GM11168 (cell line): ENCODE measurements at regions not wholly inside any gene's neighbourhood (a gene's known extent, or its start where the extent isn't known, plus 50 kb on each side); places are given as distances from the start of the nearest gene placed in this dataset.

ENCODE experiments used
- in situ Hi-C: fragments of 300-500 bp; cut with MboI; formaldehyde crosslinking; loops from one replicate; pipeline ENCODE4 v1.12.0; 2022; ENCODE audit warnings: low sequenced_read_pairs; ENCODE audit not compliant: unreplicated experiment

DNA sequence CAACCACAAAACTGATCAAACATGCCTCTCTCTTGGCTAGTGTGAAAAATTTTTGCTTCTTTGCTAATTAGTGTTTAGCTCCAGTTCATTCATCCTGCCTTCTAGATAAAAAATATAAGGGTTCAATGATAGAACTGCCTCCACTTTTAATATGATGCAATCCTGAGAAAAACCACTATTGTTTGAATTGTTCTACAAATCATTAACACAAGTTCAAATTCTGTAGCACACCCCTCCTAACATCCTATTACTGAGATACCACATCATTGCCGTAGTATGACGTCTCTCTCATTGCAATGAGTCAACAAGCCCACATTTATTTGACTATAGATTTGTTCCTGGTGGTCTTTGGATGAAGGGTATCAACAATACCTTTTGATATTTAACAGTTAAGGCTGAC, 365.8 kb upstream of the OPRM1 start:
- in situ Hi-C loops: no loop called here

DNA sequence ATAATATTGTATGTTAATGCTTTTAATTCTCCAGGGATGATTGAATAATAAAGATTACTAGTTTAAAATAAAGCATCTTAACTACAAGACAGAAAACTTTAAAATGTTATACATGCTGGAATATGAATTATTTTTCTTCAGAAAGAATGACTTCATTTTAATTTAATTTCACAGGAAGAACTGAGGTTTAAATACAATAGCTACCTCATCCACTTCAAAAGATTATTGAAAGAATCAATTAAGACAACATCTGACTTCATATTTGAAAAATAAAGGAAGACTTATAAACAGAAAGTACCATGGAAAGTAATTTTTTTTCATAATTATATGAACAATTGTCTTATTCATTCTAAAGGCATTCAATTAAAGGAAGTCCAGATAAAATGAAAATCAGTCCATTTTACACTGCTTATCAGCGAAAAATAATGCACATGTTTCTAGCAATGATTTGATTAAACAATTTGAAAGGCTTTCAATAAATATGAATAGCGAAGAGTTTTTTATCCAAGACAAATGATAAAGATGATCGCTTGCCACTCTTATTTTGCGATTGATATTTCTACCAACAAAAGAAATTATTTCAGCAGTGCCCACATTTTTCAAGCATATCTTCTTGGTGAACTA, 368.5 kb upstream of the OPRM1 start:
- in situ Hi-C loops: no loop called here

DNA sequence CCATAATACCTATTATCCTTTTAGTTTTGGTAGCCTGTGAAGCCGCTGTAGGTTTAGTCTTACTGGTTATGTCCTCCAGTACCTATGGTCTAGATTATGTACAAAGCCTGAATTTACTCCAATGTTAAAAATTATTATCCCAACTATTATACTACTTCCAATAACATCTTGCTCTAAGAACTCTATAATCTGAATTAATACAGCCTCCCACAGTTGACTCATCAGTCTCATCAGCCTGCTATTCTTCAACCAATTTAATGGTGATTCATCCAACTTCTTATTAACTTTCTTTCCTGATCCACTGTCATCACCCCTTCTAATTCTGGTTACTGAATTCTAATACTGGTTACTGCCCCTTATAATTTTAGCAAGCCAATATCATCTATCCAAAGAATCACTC, 370.3 kb upstream of the OPRM1 start:
- in situ Hi-C loops: no loop called here

DNA sequence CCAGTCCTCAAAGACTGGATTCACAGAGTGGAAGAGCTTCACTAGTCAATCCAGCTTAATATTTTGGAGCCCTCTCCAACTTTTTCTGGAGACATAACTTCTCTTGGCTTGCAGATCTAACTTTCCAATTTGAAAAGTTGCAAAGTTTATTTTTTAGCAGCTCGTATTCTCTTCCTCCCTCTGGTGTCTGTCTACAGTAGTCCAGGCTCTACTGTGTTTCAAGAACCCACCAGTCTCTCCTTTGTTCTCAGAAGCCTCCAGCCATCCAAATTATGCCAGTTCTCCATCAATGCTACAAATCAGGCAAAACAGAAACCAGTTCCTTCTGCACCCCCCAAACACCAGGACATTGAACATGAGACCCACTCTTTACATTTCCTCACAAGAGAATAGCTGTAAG, 376.1 kb upstream of the OPRM1 start:
- in situ Hi-C loops: no loop called here

DNA sequence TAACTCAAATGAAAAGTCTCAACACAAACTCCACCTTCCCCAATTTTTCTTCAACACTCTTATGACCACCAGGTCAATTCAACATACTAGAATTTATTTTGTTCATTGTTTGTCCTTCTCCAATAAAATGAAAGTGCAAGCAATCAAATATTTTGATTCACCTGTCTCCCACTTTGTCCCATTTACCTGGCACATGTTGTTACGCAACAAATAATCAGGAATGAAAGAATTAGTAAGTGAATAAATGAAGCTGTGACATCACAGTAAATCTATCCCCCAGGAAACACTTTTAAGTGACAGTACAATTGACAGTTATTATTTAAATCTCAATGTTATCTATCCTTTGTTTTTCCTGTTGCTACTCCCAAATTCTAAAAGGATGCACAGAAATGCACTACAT, 393.7 kb upstream of the OPRM1 start:
- in situ Hi-C loops: no loop called here

DNA sequence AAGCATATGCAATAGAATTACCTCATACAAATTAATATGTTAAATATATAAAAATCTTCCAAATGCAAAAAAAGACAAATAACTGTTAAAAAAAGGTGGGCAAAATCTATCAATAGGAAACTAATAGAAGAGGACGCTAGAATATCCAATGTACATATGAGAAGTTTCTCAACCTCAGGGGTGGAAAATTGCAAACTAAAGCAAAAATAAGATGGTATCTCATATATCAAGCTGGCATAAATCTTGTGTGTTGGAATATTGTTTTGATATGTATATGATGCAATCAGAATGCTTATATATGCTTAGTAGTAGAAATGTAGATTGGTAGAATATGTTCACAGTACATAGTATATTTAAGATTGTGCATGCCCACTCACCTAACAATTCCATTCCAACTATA, 395.0 kb upstream of the OPRM1 start:
- in situ Hi-C loops: no loop called here

DNA sequence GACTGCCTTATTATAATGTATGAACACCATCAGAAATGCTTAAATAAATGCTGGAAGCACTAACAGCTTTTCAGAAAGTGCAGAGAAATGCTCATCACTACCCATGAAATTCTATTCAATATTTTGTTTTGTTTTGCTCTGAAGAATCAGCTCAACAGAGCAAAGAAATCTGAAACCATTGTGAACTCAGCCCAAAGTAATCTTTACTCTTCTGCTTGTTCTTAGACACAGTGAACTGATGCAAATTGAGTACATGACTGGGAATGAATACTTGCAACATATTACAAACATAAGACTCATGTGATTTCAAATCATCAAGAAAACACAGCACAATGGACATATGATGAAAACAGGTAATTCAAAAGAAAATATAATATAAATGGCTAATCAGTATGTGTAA, 404.6 kb upstream of the OPRM1 start:
- in situ Hi-C loops: no loop called here

DNA sequence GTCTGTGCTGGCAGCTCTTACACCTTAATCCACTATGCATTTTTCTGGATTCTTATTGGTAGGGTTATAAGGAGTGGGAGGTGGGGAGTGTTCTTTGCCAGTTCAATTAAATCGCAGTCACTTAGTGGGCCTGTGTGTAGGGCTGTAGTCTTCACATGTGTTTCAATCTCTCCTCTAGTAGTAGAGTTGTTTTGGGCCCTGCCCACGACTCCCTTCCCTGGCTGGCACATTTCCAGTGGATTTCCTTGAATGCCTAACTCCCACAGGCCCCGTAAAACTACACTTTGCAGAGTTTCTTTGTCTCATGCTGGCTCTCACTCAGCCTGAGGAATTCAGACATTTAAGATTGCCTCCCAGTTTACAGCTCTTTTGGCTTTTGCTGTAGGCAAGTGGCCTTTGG, 414.0 kb upstream of the OPRM1 start:
- in situ Hi-C loops: no loop called here

DNA sequence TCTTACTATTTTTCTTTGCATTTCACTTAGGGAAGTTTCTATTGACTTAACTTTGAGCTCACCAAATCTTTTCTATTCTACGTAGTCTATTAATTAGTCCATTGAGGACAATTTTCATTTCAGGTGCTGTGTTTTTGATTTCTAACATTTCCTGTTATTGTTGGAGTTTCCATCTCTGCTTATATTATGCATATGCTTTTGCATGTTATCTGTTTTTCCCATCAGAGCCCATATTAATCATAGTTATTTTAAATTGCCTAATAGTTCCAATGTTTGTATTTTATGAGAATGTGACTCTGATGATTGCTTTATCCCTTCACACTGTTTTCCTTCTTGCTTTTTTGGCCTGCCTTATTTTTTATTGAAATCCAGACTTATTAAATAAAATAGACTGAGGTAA, 414.5 kb upstream of the OPRM1 start:
- in situ Hi-C loops: no loop called here

DNA sequence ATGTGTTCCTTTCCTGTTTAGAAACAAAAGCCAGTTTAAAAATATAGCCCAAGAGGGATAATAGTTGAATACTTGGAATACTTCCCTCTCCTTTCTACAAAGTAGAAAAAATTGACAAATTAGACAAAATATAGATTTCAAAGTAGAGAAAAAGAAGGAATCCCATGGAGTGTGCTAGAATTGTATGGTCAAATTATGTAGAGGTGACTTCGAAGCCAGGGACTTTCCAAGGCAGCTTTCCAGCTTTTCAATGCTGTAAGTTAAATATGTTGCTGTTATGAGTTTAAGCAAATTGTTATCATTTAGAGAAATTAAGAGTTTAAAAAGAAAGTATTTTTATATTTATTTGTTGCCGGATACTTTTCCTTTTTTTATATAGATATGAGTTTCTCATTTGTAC, 415.5 kb upstream of the OPRM1 start:
- in situ Hi-C loops: no loop called here

DNA sequence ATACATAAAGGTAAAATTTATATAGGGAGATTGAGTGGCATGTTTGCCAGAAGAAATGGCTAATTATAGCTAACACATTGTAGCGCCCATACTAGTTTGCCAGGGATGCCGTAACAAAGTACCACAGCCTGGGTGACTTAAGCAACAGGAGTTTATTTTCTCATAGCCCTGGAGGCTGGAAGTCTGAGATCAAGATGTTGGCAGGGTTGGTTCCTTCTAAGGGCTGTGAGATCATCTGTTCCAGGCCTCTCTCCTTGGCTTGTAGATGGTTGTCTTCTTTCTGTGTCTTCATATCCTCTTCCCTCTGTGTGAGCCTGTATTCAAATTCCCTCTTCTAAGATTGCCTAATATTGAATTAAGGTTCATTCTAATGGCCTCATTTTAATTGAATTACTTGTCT, 417.5 kb upstream of the OPRM1 start:
- in situ Hi-C loops: no loop called here

DNA sequence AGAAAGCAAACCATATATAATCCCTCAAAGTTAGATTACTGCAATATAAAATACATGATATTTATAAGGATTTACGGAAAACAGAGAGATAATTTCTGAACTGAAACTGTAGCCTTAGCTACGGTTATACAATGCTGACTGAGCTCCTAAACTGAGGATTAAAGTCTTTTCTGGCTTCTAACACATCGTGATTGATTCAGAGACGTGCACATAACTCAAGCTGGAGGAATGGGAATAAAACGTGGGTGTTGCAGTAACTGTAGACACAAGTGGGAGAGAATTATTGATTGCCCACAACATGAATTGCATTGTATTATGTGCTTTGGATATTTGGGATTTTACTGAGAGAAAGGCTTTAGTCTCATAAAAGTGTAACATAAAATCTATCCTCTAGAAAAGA, 418.0 kb upstream of the OPRM1 start:
- in situ Hi-C loops: no loop called here

DNA sequence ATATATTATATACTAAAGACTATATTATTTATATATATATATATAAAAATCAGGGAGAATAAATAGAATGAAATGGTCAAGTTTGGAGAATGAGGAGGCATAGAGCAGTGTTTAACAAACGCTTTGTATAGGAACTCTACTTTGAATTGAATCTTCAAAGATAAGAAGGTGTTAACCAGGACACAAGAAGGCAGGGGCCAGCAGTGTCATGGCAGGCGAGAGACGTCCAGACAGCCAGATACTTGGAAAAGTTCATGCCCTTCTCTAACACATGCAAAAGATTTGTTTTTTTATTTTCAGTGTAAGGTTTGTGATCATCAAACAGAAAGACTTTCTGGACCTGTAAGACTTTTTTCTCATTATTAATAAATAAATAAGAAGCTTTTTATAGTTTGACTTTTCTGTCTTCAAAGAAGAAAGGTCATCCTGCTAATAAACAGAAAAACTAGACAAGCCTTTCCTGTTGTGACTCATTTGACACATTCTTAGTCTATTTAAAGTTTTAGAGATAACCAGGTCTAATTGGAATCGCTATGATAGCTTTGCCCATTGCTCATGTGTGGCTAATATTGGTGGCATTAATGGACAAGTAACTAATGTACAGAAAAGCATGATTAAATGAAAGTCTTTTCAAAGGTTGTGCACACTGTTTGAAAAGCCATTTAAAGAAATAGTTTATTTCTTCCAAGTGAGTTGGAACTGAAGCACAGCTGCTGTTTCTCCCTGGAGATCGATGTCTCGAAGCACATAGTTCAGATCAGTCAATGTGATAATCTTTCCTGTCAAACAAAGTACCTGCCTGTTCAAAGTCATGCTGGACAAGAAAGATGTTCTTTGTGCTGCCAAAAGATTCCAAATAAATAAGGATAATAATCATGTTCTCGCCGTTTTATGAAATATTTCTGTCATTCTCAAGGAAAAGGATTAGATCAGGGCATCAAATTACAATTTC, 420.4 kb upstream of the OPRM1 start:
- in situ Hi-C loops: no loop called here

DNA sequence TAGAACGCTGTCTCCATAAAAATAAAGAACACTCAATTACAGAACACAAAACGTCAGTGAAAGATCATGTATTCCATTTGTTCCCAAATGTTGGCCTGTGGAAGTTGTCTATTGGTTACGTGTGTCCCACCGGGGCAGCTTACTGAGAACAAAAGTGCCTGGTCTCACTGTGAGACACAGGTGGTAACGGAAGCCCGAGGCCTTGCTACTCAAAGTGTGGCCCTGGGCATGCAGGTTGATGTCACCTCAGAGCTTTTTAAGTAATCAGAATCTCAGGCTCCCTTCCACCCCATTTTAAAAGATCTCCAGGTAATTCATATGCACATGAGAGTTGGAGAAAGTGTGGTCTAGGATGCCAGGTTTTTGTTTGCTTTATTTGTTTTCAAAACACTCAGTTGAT, 422.5 kb upstream of the OPRM1 start:
- in situ Hi-C loops: no loop called here

DNA sequence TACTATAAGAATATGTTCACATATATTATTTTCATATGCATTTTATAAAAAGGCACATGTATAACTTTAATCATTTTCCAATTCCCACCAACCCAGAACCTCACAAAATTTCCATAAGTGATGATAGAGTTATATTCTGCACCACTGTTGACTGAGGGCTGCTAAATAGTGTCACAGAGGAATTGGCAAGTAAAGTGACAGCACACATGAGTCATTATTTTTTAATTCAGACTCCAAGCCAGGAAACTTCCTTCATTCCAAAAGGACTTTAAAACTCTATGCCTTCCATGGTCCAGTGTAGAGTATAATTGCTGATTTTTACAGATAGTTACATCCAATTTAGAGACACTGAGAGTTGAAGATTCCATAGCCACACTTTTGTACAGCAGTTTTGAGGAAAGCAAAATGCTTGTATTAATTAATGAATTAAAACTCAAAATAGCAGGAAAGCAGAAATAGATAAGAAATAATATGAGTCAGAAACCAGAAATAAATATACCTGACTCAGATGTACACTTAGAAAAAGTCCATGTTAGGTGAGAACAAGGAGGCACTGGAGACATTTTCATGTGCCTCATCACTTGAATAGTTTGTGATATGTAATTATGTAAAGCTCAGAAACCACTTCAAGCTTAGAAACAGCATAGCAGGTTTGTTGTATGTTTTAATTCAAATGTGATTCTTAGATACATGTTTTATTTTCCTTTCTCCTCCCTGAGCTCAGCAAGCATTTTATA, 425.2 kb upstream of the OPRM1 start:
- in situ Hi-C loops: no loop called here

DNA sequence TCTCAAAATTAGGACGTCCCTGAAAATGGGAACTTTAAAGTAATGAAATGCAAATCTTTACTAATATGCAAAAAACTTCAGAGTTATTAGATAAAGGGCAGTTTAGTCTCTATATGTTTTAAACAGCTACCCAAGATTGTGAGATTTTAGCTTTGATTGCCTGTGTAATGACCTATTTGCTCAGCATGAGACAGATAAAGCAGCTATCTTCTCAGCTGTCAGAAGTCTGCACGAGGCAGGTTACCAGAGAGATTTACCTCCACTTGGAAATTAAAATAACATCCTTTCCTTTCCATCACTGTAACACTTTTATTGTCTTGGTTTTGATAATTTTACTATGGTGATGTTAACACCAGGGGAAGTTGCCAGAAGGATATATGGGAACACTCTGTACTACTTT, 436.6 kb upstream of the OPRM1 start:
- in situ Hi-C loops: no loop called here

DNA sequence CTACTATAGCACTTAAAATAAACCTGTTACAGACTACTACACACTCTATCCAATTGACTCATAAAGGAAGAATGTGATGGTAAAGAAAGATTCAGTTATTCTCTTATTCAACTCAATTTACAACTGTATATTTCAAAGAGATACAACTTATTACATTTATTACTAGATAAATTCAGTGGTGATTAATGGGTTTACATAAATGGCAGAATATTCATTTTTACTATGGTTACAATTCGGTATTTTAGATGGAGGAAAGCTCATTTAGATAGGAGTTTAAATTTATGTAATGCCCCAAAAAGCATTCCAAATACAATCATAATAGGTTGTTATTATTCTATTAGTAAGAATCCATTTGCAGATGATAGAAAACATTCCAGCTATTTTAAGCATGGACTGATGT, 439.1 kb upstream of the OPRM1 start:
- in situ Hi-C loops: no loop called here

DNA sequence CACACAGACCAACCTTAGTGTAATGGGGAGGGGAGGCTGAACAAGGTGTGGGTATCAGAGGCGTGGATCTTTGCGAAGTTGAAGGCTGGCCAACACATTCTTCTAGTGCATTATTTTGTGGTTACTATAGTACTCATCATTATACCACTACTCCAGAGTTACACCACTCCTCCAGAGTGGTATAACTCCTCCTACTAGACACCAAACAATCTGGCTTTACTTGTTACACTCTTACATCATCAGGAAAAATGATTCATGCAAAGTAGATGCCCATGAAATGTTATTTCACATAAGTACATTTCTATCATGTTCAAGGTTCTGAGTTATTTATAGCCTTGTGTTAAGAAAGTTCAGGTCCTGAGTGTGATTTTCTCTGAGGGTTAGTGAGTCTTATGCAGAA, 443.1 kb upstream of the OPRM1 start:
- in situ Hi-C loops: no loop called here

DNA sequence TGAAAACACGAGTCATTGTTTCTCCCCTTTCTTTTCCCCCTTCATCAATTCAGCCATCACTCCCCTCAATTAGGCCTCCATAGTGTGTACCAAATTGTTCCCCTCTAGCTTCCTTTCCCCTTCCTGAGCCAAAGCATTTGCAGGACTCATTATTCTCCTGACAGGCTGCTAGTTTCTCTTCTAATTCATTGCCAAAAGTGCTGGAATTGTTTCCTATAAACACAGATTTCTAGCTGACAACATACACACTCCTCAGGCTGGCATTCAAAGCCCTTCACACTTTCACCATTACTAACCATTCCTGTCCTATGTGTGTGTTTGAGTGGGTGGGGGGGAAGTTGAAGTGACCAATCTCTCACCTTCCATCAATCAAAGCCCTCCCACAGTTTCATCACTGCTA, 444.2 kb upstream of the OPRM1 start:
- in situ Hi-C loops: no loop called here

DNA sequence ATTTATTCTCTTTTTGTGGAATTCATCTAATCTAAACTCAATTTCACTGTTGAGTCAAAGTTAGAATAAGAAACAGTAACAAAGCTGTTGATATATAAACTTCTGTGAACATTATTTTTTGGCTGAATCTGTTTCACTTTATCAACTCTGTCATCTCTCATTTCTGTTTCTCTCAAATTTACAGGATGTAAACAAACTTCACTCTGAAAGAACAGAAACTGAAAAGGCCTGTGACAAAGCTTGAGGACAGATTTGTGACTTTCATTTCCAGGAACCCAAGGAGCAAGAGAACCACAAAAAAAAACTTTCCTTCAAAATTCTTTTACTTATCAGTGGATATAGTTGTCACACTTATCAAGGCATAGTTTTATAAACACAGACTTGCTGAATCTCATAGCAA, 447.9 kb upstream of the OPRM1 start:
- in situ Hi-C loops: no loop called here

DNA sequence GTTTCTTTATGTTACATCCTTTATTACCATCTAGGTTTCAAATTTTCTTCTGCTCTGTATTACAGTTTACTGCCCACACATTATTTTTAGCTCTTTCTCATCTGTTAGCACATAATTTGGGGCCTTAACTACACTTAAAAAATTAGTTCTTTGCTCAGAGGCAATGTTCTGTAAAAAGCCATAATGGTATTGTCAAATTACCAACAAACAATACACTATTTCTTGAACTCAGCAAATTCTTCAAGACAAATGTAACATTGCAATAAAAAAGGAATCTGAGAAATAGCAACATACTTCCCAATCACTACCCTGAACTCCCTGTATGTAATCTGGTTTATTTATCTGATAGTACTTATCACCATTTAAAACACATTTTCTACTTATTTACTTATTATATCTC, 448.6 kb upstream of the OPRM1 start:
- in situ Hi-C loops: no loop called here
